H1 (cell line): ENCODE measurements at regions not wholly inside any gene's neighbourhood (a gene's known extent, or its start where the extent isn't known, plus 50 kb on each side); places are given as distances from the start of the nearest gene placed in this dataset.

Experiments used
- CTCF ChIA-PET: fragments of 300-600 bp; sonication (Branson Sonifier 250); formaldehyde crosslinking; loops from one replicate; lab custom pipeline; 2021; ENCODE audit not compliant: partially characterized antibody; lab: Charles Lee
- POLR2A ChIA-PET: fragments of 300-600 bp; sonication (Branson Sonifier 250); formaldehyde crosslinking; loops from one replicate; lab custom pipeline; 2021; ENCODE audit warnings: inconsistent platforms; ENCODE audit not compliant: partially characterized antibody; lab: Charles Lee
- DNase-seq, 2 experiments: peaks; one replicate each; pipeline versions ENCODE4 v3.0.0 to v3.0.0-alpha.2; 2010 to 2022; ENCODE audit warnings: low spot score in 2 of 2, low read depth in 1 of 2, mixed read lengths in 1 of 2
- FAIRE-seq: peaks from 2 replicates; lab custom pipeline; 2011; peaks lifted over from hg19 to GRCh38; lab: Jason Lieb, UNC
- H2AFZ ChIP-seq: 2 replicates; pipeline ENCODE4 v1.8.1; 2012; ENCODE audit warnings: low read length, inconsistent platforms
- H2AK5ac ChIP-seq: 2 replicates; pipeline ENCODE4 v1.6.1; 2013; ENCODE audit warnings: low read depth, low read length
- H2BK120ac ChIP-seq: replicated peaks from 2 replicates; pipeline ENCODE3; 2013; ENCODE audit warnings: low read depth, low read length, inconsistent platforms
- H2BK12ac ChIP-seq: 2 replicates; pipeline ENCODE4 v1.6.1; 2013; ENCODE audit warnings: low read depth, low read length
- H2BK15ac ChIP-seq: 2 replicates; pipeline ENCODE4 v1.6.1; 2013; ENCODE audit warnings: low read length
- H2BK20ac ChIP-seq: 2 replicates; pipeline ENCODE4 v1.6.1; 2013; ENCODE audit warnings: low read length
- H2BK5ac ChIP-seq: 2 replicates; pipeline ENCODE4 v1.6.1; 2013; ENCODE audit warnings: low read depth, low read length
- H3K14ac ChIP-seq: 2 replicates; pipeline ENCODE4 v1.6.1; 2013; ENCODE audit warnings: inconsistent platforms; ENCODE audit not compliant: insufficient read length
- H3K18ac ChIP-seq: 2 replicates; pipeline ENCODE4 v1.6.1; 2013; ENCODE audit warnings: low read length; ENCODE audit errors: extremely low read depth
- H3K23ac ChIP-seq: 2 replicates; pipeline ENCODE4 v1.6.1; 2013; ENCODE audit warnings: inconsistent platforms; ENCODE audit not compliant: insufficient read length
- H3K23me2 ChIP-seq: 2 replicates; pipeline ENCODE4 v1.6.1; 2013; ENCODE audit warnings: low read depth, low read length
- H3K27ac ChIP-seq: 2 replicates; pipeline ENCODE4 v1.6.1; 2011; ENCODE audit warnings: low read depth, low read length, inconsistent platforms
- H3K27me3 ChIP-seq, 4 experiments: replicated peaks in 1 of 4; 1 replicate in 1 of 4; 2 replicates in 3 of 4; pipeline versions ENCODE4 v1.6.1 to v1.8.1; 2011 to 2013; ENCODE audit warnings: low read length in 3 of 4, mild to moderate bottlenecking in 3 of 4, inconsistent platforms in 2 of 4, mixed read lengths in 2 of 4, moderate library complexity in 1 of 4; ENCODE audit not compliant: control insufficient read depth in 3 of 4, insufficient read depth in 3 of 4; ENCODE audit errors: extremely low read depth in 1 of 4
- H3K36me3 ChIP-seq, 4 experiments: 2 replicates each; pipeline versions ENCODE4 v1.6.1 to v1.8.1; 2011 to 2013; ENCODE audit warnings: mild to moderate bottlenecking in 4 of 4, low read length in 3 of 4, moderate library complexity in 2 of 4, control low read depth in 1 of 4, inconsistent platforms in 1 of 4; ENCODE audit not compliant: insufficient read depth in 4 of 4, control insufficient read depth in 2 of 4
- H3K4ac ChIP-seq: replicated peaks from 2 replicates; pipeline ENCODE3; 2013; ENCODE audit warnings: low read length, low read depth, mixed read lengths, inconsistent platforms; ENCODE audit not compliant: insufficient read length
- H3K4me1 ChIP-seq, 4 experiments: replicated peaks in 1 of 4; 1 replicate in 1 of 4; 2 replicates in 3 of 4; pipeline versions ENCODE4 v1.6.1 to v1.8.1; 2011 to 2013; ENCODE audit warnings: low read length in 3 of 4, inconsistent platforms in 2 of 4, mixed read lengths in 1 of 4; ENCODE audit not compliant: insufficient read depth in 4 of 4, control insufficient read depth in 3 of 4
- H3K4me2 ChIP-seq, 2 experiments: 2 replicates each; pipeline versions ENCODE4 v1.6.1 to v1.8.1; 2011 to 2013; ENCODE audit warnings: low read depth in 2 of 2, low read length in 2 of 2, control low read depth in 1 of 2, inconsistent platforms in 1 of 2, mild to moderate bottlenecking in 1 of 2; ENCODE audit not compliant: insufficient read depth in 1 of 2
- H3K4me3 ChIP-seq, 4 experiments: fragments of 200-600, 300-600 bp in 1 of 4; sonication (generic), shearing (Covaris generic), sonication (Bioruptor Twin) in 1 of 4; 2 replicates each; pipeline versions ENCODE4 v1.5.1 to v1.8.1; 2011 to 2016; ENCODE audit warnings: low read length in 4 of 4, low read depth in 3 of 4, control low read depth in 2 of 4, inconsistent platforms in 2 of 4, mild to moderate bottlenecking in 2 of 4, mixed read lengths in 1 of 4, moderate library complexity in 1 of 4; ENCODE audit not compliant: insufficient read depth in 2 of 4; ENCODE audit errors: extremely low read depth in 1 of 4
- H3K56ac ChIP-seq: replicated peaks from 2 replicates; pipeline ENCODE3; 2013; ENCODE audit warnings: low read depth, mild to moderate bottlenecking, mixed read lengths, low read length, inconsistent platforms; ENCODE audit not compliant: insufficient read length
- H3K79me1 ChIP-seq: 2 replicates; pipeline ENCODE4 v1.6.1; 2013; ENCODE audit warnings: low read depth, low read length, control low read depth
- H3K79me2 ChIP-seq, 2 experiments: 2 replicates each; pipeline versions ENCODE4 v1.6.1 to v1.8.1; 2012 to 2013; ENCODE audit warnings: low read length in 2 of 2, mild to moderate bottlenecking in 2 of 2, inconsistent platforms in 1 of 2; ENCODE audit not compliant: insufficient read depth in 2 of 2, control insufficient read depth in 1 of 2
- H3K9ac ChIP-seq, 4 experiments: replicated peaks in 1 of 4; 1 replicate in 1 of 4; 2 replicates in 3 of 4; pipeline versions ENCODE4 v1.6.1 to v1.8.1; 2011 to 2013; ENCODE audit warnings: low read depth in 3 of 4, low read length in 3 of 4, control low read depth in 2 of 4, mild to moderate bottlenecking in 2 of 4, moderate library complexity in 2 of 4, inconsistent platforms in 1 of 4; ENCODE audit errors: extremely low read depth in 1 of 4
- H3K9me3 ChIP-seq, 2 experiments: 2 replicates each; pipeline versions ENCODE4 v1.6.1 to v1.8.1; 2012 to 2013; ENCODE audit warnings: mild to moderate bottlenecking in 2 of 2, moderate library complexity in 2 of 2, control low read depth in 1 of 2, inconsistent platforms in 1 of 2, low read depth in 1 of 2, low read length in 1 of 2, mixed read lengths in 1 of 2; ENCODE audit not compliant: insufficient read depth in 2 of 2
- H4K20me1 ChIP-seq, 2 experiments: replicated peaks in 1 of 2; 2 replicates each; pipeline versions ENCODE3 to v1.8.1; 2011 to 2013; ENCODE audit warnings: inconsistent platforms in 2 of 2, low read length in 2 of 2, mild to moderate bottlenecking in 1 of 2; ENCODE audit not compliant: insufficient read depth in 2 of 2, control insufficient read depth in 1 of 2
- H4K5ac ChIP-seq: 2 replicates; pipeline ENCODE4 v1.6.1; 2013; ENCODE audit warnings: low read length, low read depth, mixed read lengths, inconsistent platforms; ENCODE audit not compliant: insufficient read length
- H4K8ac ChIP-seq: 2 replicates; pipeline ENCODE4 v1.8.0; 2013; ENCODE audit warnings: mild to moderate bottlenecking, moderate library complexity, low read length, inconsistent platforms; ENCODE audit not compliant: insufficient read depth; ENCODE audit errors: extremely low read depth
- H4K91ac ChIP-seq: replicated peaks from 2 replicates; pipeline ENCODE3; 2013; ENCODE audit warnings: low read length, mixed read lengths, inconsistent platforms; ENCODE audit not compliant: insufficient read length
- ASH2L ChIP-seq: fragments of 200-600, 300-600 bp; sonication (generic); IDR thresholded peaks from one replicate; pipeline ENCODE4 v1.7.1; 2017; ENCODE audit warnings: low read length
- CBX5 ChIP-seq: fragments of 300-800, 300-1000 bp; sonication (generic); IDR thresholded peaks from 2 replicates; pipeline ENCODE4 v1.7.1; 2016; ENCODE audit warnings: antibody characterized with exemption, low read length, low read depth
- EP300 ChIP-seq, 2 experiments: IDR thresholded peaks; 1 replicate in 1 of 2; 2 replicates in 1 of 2; pipeline ENCODE4 v1.6.1; 2011 to 2012; ENCODE audit warnings: low read depth in 2 of 2, low read length in 2 of 2, mild to moderate bottlenecking in 2 of 2, borderline replicate concordance in 1 of 2, inconsistent platforms in 1 of 2, moderate library complexity in 1 of 2
- KDM1A ChIP-seq: fragments of 200-600, 300-600 bp; sonication (generic); IDR thresholded peaks from 2 replicates; pipeline ENCODE4 v1.7.1; 2016; ENCODE audit warnings: mild to moderate bottlenecking, low read length, borderline replicate concordance
- KDM4A ChIP-seq: IDR thresholded peaks from one replicate; pipeline ENCODE4 v1.7.1; 2012; ENCODE audit warnings: low read depth, mild to moderate bottlenecking, moderate library complexity, low read length, inconsistent platforms; ENCODE audit not compliant: severe bottlenecking
- KDM5A ChIP-seq: fragments of 200-600 bp; IDR thresholded peaks from 2 replicates; pipeline ENCODE4 v1.7.1; 2012; ENCODE audit warnings: mild to moderate bottlenecking, low read length, inconsistent platforms, mixed read lengths
- RBBP5 ChIP-seq: IDR thresholded peaks from 2 replicates; pipeline ENCODE4 v1.7.1; 2012; ENCODE audit warnings: low read depth, mild to moderate bottlenecking, inconsistent platforms, low read length, moderate library complexity, borderline replicate concordance
- RXRA ChIP-seq: IDR thresholded peaks from 2 replicates; pipeline ENCODE4 v1.6.1; 2011; ENCODE audit warnings: low read depth, mild to moderate bottlenecking, low read length, moderate library complexity; ENCODE audit not compliant: insufficient read depth
- SP4 ChIP-seq: IDR thresholded peaks from 2 replicates; pipeline ENCODE4 v1.6.1; 2012; ENCODE audit warnings: low read length, inconsistent platforms
- TCF12 ChIP-seq: IDR thresholded peaks from 2 replicates; pipeline ENCODE4 v1.6.1; 2011; ENCODE audit warnings: low read depth, mild to moderate bottlenecking, low read length
- USF2 ChIP-seq: IDR thresholded peaks from 2 replicates; pipeline ENCODE4 v1.6.1; 2011; ENCODE audit warnings: low read length, improper control_type of control experiment
- ZNF274 ChIP-seq: IDR thresholded peaks from 2 replicates; pipeline ENCODE4 v1.7.0; 2012; ENCODE audit warnings: low read length, borderline replicate concordance; ENCODE audit errors: extremely low read depth
- WGBS, 2 experiments: shearing (Covaris generic) in 1 of 2; methylation state at CpG; one replicate each; pipeline versions ENCODE4 v1.1.6 to v1.1.7; 2013 to 2015; ENCODE audit warnings: low lambda C conversion rate in 2 of 2, mixed read lengths in 2 of 2, inconsistent platforms in 1 of 2, low coverage in 1 of 2, missing lambda C conversion rate in 1 of 2; ENCODE audit not compliant: insufficient replicate concordance in 2 of 2, insufficient coverage in 1 of 2, insufficient read length in 1 of 2; ENCODE audit errors: extremely low coverage in 1 of 2, missing lambda C conversion rate in 1 of 2; 5-methylcytosine and 5-hydroxymethylcytosine counted together

DNA sequence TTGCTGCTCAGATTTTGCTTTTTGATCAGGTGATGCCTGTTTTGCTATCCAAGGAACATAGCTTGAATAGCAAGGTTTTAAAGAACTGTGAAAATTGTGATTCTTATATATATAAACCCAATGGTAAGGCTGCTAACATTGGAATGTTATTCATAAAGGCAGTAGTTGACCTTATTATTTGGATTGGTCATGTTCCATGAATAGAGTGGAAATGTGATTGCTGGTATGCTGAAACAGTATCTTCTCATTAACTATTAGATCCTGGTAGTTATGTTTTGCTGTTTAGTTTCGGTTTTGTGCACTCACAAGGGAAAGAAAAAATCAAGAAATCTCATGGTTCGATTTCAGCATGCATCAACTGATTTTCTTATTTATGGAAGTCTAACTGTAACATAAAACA lies 78.7 kb upstream of the NPHP3 start:
- 72% methylated on average over 2 of the region's 2 CpGs; no CpG with 5 or more reads in 1 of the 2 experiments for WGBS, 2 experiments
- no peak overlapping the region for H4K8ac ChIP-seq

More for the DNA sequence above, 78.7 kb upstream of the NPHP3 start:
- Histone ChIP-seq H2BK5ac (no peak overlapping the region), H2AK5ac (no peak overlapping the region), H2BK20ac (no peak overlapping the region), H3K4me1 (no peaks in the 10 kb centered on the region), H2AFZ (no peak overlapping the region), H3K79me2 (no peaks in the 10 kb centered on the region), H4K20me1 (no peaks in the 10 kb centered on the region), H3K18ac (no peak overlapping the region), H3K23me2 (no peaks in the 10 kb centered on the region), H3K79me1 (no peaks in the 10 kb centered on the region), H2BK15ac (no peak overlapping the region), H3K14ac (no peak overlapping the region), H2BK120ac (no peak overlapping the region), H3K56ac (no peak overlapping the region), H4K91ac (no peak overlapping the region), H3K27me3 (no peaks in the 10 kb centered on the region), H3K4me3 (no peak overlapping the region), H2BK12ac (no peak overlapping the region), H3K9me3 (no peaks in the 10 kb centered on the region), H3K4me2 (no peak overlapping the region), H3K4ac (no peak overlapping the region), H3K9ac (no peak overlapping the region), H4K5ac (no peak overlapping the region), H3K27ac (no peak overlapping the region), H3K23ac (no peak overlapping the region), H3K36me3 (no peaks in the 10 kb centered on the region)
- TF ChIP-seq RXRA: no peak
- no peak for TF ChIP-seq KDM5A
- TF ChIP-seq USF2: no peak
- no peak for TF ChIP-seq CBX5
- TF ChIP-seq EP300 (IDR thresholded peaks at IDR 0.05; ENCODE audit: borderline replicate concordance in 1 of 2, low read depth in 2 of 2, low read length in 2 of 2): no peak
- TF ChIP-seq TCF12: no peak
- TF ChIP-seq KDM4A: no peak
- no peak for TF ChIP-seq SP4
- no peak for TF ChIP-seq KDM1A
- TF ChIP-seq RBBP5: no peak
- no peak for TF ChIP-seq ASH2L
- TF ChIP-seq ZNF274: no peak
- POLR2A ChIA-PET: no interaction called here
- DNase-seq: no peak
- CTCF ChIA-PET: interaction anchor here (0.7 to 1.0 kb wide), 2 partner anchors 11 to 241 kb away, joined by 3 read pairs; no protein-coding TSS in a partner anchor
- FAIRE-seq: no peak
